ENCODE measurements at regions not wholly inside any gene's neighbourhood (a gene's known extent, or its start where the extent isn't known, plus 50 kb on each side); places are given as distances from the start of the nearest gene placed in this dataset.

DNA sequence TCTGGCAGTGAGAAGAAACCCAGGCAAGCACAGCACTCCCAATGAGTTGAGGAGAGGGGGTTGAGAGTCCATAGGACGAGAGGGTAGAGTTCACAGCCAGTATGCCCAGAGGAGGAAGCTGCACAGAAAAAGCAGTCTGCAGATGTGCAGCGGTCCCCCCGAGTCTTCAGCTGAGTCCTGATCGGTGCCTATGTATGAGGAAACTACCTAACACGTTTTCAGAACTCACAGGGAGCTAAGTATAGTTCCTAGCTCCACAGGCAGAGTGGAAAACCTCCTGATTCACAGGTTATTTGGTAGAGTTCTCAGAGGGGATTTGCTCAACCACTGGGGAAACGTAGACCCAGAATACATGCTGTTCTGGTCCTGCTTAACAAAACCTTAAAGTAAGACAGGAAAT lies 271.3 kb upstream of the CNTNAP2 start:
- TF ChIP-seq, protein P1, sequence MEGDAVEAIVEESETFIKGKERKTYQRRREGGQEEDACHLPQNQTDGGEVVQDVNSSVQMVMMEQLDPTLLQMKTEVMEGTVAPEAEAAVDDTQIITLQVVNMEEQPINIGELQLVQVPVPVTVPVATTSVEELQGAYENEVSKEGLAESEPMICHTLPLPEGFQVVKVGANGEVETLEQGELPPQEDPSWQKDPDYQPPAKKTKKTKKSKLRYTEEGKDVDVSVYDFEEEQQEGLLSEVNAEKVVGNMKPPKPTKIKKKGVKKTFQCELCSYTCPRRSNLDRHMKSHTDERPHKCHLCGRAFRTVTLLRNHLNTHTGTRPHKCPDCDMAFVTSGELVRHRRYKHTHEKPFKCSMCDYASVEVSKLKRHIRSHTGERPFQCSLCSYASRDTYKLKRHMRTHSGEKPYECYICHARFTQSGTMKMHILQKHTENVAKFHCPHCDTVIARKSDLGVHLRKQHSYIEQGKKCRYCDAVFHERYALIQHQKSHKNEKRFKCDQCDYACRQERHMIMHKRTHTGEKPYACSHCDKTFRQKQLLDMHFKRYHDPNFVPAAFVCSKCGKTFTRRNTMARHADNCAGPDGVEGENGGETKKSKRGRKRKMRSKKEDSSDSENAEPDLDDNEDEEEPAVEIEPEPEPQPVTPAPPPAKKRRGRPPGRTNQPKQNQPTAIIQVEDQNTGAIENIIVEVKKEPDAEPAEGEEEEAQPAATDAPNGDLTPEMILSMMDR (IDR thresholded peaks at IDR 0.05; ENCODE audit: low read depth, low read length, poor library complexity, severe bottlenecking), result no peak
- no peak for TF ChIP-seq EZH2phosphoT487 (IDR thresholded peaks at IDR 0.05; ENCODE audit: borderline replicate concordance, low read length)
